ENCODE measurements at regions not wholly inside any gene's neighbourhood (a gene's known extent, or its start where the extent isn't known, plus 50 kb on each side); places are given as distances from the start of the nearest gene placed in this dataset.

GRCh38 chr12:23376238-23376637, 573.2 kb downstream of the SOX5 start:
- Histone ChIP-seq H3K4ac (ENCODE audit: low read depth, low read length) (no peak overlapping the region), H2BK20ac (ENCODE audit: low read depth, low read length, poor library complexity, severe bottlenecking) (no peak overlapping the region), H2BK120ac (ENCODE audit: low read depth, low read length, poor library complexity, severe bottlenecking) (no peak overlapping the region), H2AK5ac (ENCODE audit: insufficient read length, low read length) (no peak overlapping the region), H3K14ac (ENCODE audit: insufficient read depth, low read length) (no peak overlapping the region), H4K8ac (replicated peaks; ENCODE audit: insufficient read length, low read depth, low read length) (no peak overlapping the region), H3K4me1 (ENCODE audit: insufficient read depth, low read length) (no peaks in the 10 kb centered on the region), H3K79me1 (ENCODE audit: insufficient read depth, low read depth, low read length, poor library complexity, severe bottlenecking) (no peaks in the 10 kb centered on the region), H3K79me2 (ENCODE audit: insufficient read depth, low read length) (no peaks in the 10 kb centered on the region), H3K4me2 (ENCODE audit: insufficient read depth, insufficient read length, low read length) (no peak overlapping the region), H2BK15ac (ENCODE audit: low read depth, low read length) (no peak overlapping the region), H2BK5ac (ENCODE audit: insufficient read length, low read length) (no peak overlapping the region), H3K27ac (ENCODE audit: insufficient read length, low read depth, low read length) (no peak overlapping the region), H3K18ac (ENCODE audit: insufficient read length, low read depth, low read length) (no peak overlapping the region), H3T11ph (ENCODE audit: low read length) (no peak overlapping the region), H2BK12ac (ENCODE audit: insufficient read length, low read depth, low read length) (no peak overlapping the region), H3K9ac (ENCODE audit: extremely low read depth, insufficient read length, low read length) (no peak overlapping the region), H3K23ac (ENCODE audit: insufficient read length, low read depth, low read length) (no peak overlapping the region), H3K56ac (ENCODE audit: insufficient read length, low read depth, low read length) (no peak overlapping the region), H3K27me3 (ENCODE audit: insufficient read depth, low read length) (no peaks in the 10 kb centered on the region), H3K9me3 (ENCODE audit: control insufficient read depth, low read depth, low read length) (no peaks in the 10 kb centered on the region), H4K91ac (ENCODE audit: insufficient read length, low read depth, low read length) (no peak overlapping the region), H3K23me2 (ENCODE audit: insufficient read length, low read depth, low read length, poor library complexity, severe bottlenecking) (no peaks in the 10 kb centered on the region), H2AFZ (ENCODE audit: low read length) (no peak overlapping the region), H4K20me1 (ENCODE audit: control insufficient read depth, insufficient read depth, insufficient read length) (no peaks in the 10 kb centered on the region), H4K5ac (ENCODE audit: insufficient read length, low read depth, low read length) (no peak overlapping the region)
- no peaks in the 10 kb centered on the region; a peak in 2 of 7 replicates for H3K36me3 Mint-ChIP-seq (ENCODE audit: insufficient read depth in 1 of 3, low read depth in 3 of 3)
- TF ChIP-seq, protein P1, sequence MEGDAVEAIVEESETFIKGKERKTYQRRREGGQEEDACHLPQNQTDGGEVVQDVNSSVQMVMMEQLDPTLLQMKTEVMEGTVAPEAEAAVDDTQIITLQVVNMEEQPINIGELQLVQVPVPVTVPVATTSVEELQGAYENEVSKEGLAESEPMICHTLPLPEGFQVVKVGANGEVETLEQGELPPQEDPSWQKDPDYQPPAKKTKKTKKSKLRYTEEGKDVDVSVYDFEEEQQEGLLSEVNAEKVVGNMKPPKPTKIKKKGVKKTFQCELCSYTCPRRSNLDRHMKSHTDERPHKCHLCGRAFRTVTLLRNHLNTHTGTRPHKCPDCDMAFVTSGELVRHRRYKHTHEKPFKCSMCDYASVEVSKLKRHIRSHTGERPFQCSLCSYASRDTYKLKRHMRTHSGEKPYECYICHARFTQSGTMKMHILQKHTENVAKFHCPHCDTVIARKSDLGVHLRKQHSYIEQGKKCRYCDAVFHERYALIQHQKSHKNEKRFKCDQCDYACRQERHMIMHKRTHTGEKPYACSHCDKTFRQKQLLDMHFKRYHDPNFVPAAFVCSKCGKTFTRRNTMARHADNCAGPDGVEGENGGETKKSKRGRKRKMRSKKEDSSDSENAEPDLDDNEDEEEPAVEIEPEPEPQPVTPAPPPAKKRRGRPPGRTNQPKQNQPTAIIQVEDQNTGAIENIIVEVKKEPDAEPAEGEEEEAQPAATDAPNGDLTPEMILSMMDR (conservative IDR thresholded peaks at IDR 0.05): peak; percentile 63
- WGBS (ENCODE audit: extremely low coverage, insufficient read length, low lambda C conversion rate): no CpG with 5 or more reads among the region's 3 CpGs
- H3K4me3 Mint-ChIP-seq: no peak overlapping the region
- DNase-seq: peak; percentile 44
- H3K27me3 Mint-ChIP-seq (ENCODE audit: low read depth): no peaks in the 10 kb centered on the region
- peaks cover 0 to 6% of the 10 kb centered on the region in 2 experiments; a peak in 2 of 4 replicates for H3K4me1 Mint-ChIP-seq
- peaks cover 12 to 13% of the 10 kb centered on the region in 2 experiments for H3K9me3 Mint-ChIP-seq
- no peak overlapping the region; a peak in 1 of 7 replicates for H3K27ac Mint-ChIP-seq
